K562 (cell line): ENCODE measurements at regions not wholly inside any gene's neighbourhood (a gene's known extent, or its start where the extent isn't known, plus 50 kb on each side); places are given as distances from the start of the nearest gene placed in this dataset.

Source experiments
- ATAC-seq: fragments of 200-7000 bp; cut with Tn5 transposase; 3 replicates; pipeline ENCODE4 v1.9.1; 2020; ENCODE audit warnings: moderate library complexity
- BruUV-seq: library from RNA; stranded (reverse); fragments of 400-500 nt; replicated peaks from 2 replicates; lab custom pipeline; 2021; lab: Mats Ljungman, UMichigan
- CTCF ChIA-PET: fragments of 300-600 bp; formaldehyde crosslinking; extraction: SDS; loops from one replicate; lab custom pipeline; 2021; ENCODE audit warnings: low intra/inter-chr PET ratio; lab: Yijun Ruan, JAX
- POLR2A ChIA-PET: fragments of 300-600, 350-650 bp; sonication (Branson Sonifier 250); formaldehyde crosslinking; extraction: SDS; loops from one replicate; lab custom pipeline; 2021; ENCODE audit warnings: antibody characterized with exemption, inconsistent platforms; lab: Yijun Ruan, JAX
- DNase-seq, 4 experiments: peaks; one replicate each; pipeline versions ENCODE4 v3.0.0 to v3.0.0-alpha.2; 2011 to 2018; ENCODE audit warnings: low spot score in 3 of 4, mixed read lengths in 3 of 4; ENCODE audit errors: extremely low read depth in 1 of 4
- FAIRE-seq: peaks from 2 replicates; lab custom pipeline; 2011; peaks lifted over from hg19 to GRCh38; lab: Jason Lieb, UNC
- H2AFZ ChIP-seq: 2 replicates; pipeline ENCODE4 v1.6.0; 2011; ENCODE audit warnings: low read depth, low read length, control low read depth, inconsistent platforms
- H3K27ac ChIP-seq: fragments of 200-600 bp; 3 replicates; pipeline ENCODE4 v1.8.0; 2011; ENCODE audit warnings: low read depth, mild to moderate bottlenecking, control low read depth, inconsistent platforms, low read length, moderate library complexity, mixed read lengths; ENCODE audit errors: extremely low read depth
- H3K27me3 ChIP-seq, 2 experiments: fragments of 300-600 bp in 1 of 2; 2 replicates in 1 of 2; 3 replicates in 1 of 2; pipeline versions ENCODE4 v1.6.0 to v1.8.0; 2011; ENCODE audit warnings: inconsistent platforms in 2 of 2, low read length in 2 of 2, mild to moderate bottlenecking in 1 of 2, mixed read lengths in 1 of 2, moderate library complexity in 1 of 2; ENCODE audit not compliant: control insufficient read depth in 2 of 2, insufficient read depth in 2 of 2
- H3K36me3 ChIP-seq: fragments of 300-600 bp; 3 replicates; pipeline ENCODE4 v1.8.0; 2011; ENCODE audit warnings: mild to moderate bottlenecking, low read length, inconsistent platforms; ENCODE audit not compliant: control insufficient read depth, insufficient read depth
- H3K4me1 ChIP-seq, 2 experiments: fragments of 200-600 bp in 1 of 2; replicated peaks in 1 of 2; 2 replicates in 1 of 2; 3 replicates in 1 of 2; pipeline versions ENCODE4 v1.5.1 to v1.8.0; 2011; ENCODE audit warnings: inconsistent platforms in 2 of 2, low read length in 2 of 2, mild to moderate bottlenecking in 1 of 2, mixed read lengths in 1 of 2, moderate library complexity in 1 of 2; ENCODE audit not compliant: control insufficient read depth in 2 of 2, insufficient read depth in 2 of 2
- H3K4me2 ChIP-seq: 2 replicates; pipeline ENCODE4 v1.6.1; 2011; ENCODE audit warnings: low read length, control low read depth, inconsistent platforms, mixed read lengths; ENCODE audit not compliant: insufficient read depth
- H3K4me3 ChIP-seq: fragments of 200-600 bp; sonication (generic), shearing (Covaris generic); 2 replicates; pipeline ENCODE4 v1.5.1; 2016; ENCODE audit warnings: control low read depth, inconsistent platforms
- H3K79me2 ChIP-seq: fragments of 200-600 bp; 3 replicates; pipeline ENCODE4 v1.8.0; 2011; ENCODE audit warnings: low read length, inconsistent platforms; ENCODE audit not compliant: control insufficient read depth, insufficient read depth
- H3K9ac ChIP-seq, 2 experiments: 2 replicates each; pipeline versions ENCODE4 v1.6.0 to v1.6.1; 2011; ENCODE audit warnings: low read depth in 2 of 2, low read length in 2 of 2, control low read depth in 1 of 2, inconsistent platforms in 1 of 2, mild to moderate bottlenecking in 1 of 2, mixed read lengths in 1 of 2; ENCODE audit not compliant: insufficient read depth in 1 of 2
- H3K9me1 ChIP-seq: one replicate; pipeline ENCODE4 v1.6.0; 2011; ENCODE audit warnings: inconsistent platforms, mild to moderate bottlenecking, low read length, moderate library complexity; ENCODE audit not compliant: control insufficient read depth, insufficient read depth
- H3K9me3 ChIP-seq: replicated peaks from 2 replicates; pipeline ENCODE4 v1.5.1; 2011; ENCODE audit warnings: low read depth, low read length, inconsistent platforms; ENCODE audit not compliant: control insufficient read depth, insufficient read depth
- H4K20me1 ChIP-seq: replicated peaks from 2 replicates; pipeline ENCODE4 v1.6.1; 2011; ENCODE audit warnings: low read length, inconsistent platforms, mixed read lengths; ENCODE audit not compliant: control insufficient read depth, insufficient read depth
- BHLHE40 ChIP-seq: IDR thresholded peaks from 2 replicates; pipeline ENCODE4 v1.6.1; 2011; ENCODE audit warnings: low read length, improper control_type of control experiment
- CHD1 ChIP-seq: fragments of 200-600 bp; sonication (generic); IDR thresholded peaks from one replicate; pipeline ENCODE4 v1.6.1; 2012; ENCODE audit warnings: mild to moderate bottlenecking, moderate library complexity, low read length, inconsistent platforms
- HDAC3 ChIP-seq: fragments of 450-650 bp; IDR thresholded peaks from 2 replicates; pipeline ENCODE4 v1.6.1; 2018; ENCODE audit warnings: borderline replicate concordance, mild to moderate bottlenecking, moderate library complexity; ENCODE audit not compliant: partially characterized antibody
- HMG20B ChIP-seq: fragments of 250-450 bp; sonication (Bioruptor Pico); IDR thresholded peaks from 2 replicates; pipeline ENCODE4 v1.5.0; 2021; ENCODE audit warnings: mild to moderate bottlenecking
- IRF2 ChIP-seq: sonication (generic); formaldehyde crosslinking; IDR thresholded peaks from 2 replicates; pipeline ENCODE4 v1.8.1; 2022; ENCODE audit warnings: mild to moderate bottlenecking, missing genetic modification reagents
- JUNB ChIP-seq: fragments of 450-650 bp; formaldehyde crosslinking; conservative IDR thresholded peaks from 2 replicates; pipeline ENCODE4 v1.4.0; 2020; ENCODE audit warnings: mild to moderate bottlenecking
- KDM5B ChIP-seq: fragments of 200-600 bp; sonication (generic); IDR thresholded peaks from 2 replicates; pipeline ENCODE4 v1.6.1; 2012; ENCODE audit warnings: low read depth, mild to moderate bottlenecking, moderate library complexity, low read length, control low read depth, inconsistent platforms; ENCODE audit not compliant: insufficient replicate concordance
- MYBL2 ChIP-seq, 2 experiments: fragments of 450-650 bp in 1 of 2; sonication (generic) in 1 of 2; formaldehyde crosslinking in 1 of 2; IDR thresholded peaks; 2 replicates each; pipeline versions ENCODE4 v1.6.1 to v1.8.1; 2017 to 2022; ENCODE audit warnings: borderline replicate concordance in 1 of 2, inconsistent platforms in 1 of 2, low read depth in 1 of 2, mild to moderate bottlenecking in 1 of 2, missing genetic modification reagents in 1 of 2, moderate library complexity in 1 of 2
- POLR2AphosphoS5 ChIP-seq: IDR thresholded peaks from 2 replicates; pipeline ENCODE4 v1.6.1; 2011; ENCODE audit warnings: mild to moderate bottlenecking, low read depth, low read length, moderate library complexity; ENCODE audit not compliant: control insufficient read depth, insufficient read depth
- PURB ChIP-seq: sonication (generic); formaldehyde crosslinking; IDR thresholded peaks from 2 replicates; pipeline ENCODE4 v1.9.0; 2021; ENCODE audit warnings: low read depth, mild to moderate bottlenecking, missing genetic modification reagents
- ZNF146 ChIP-seq: IDR thresholded peaks from one replicate; pipeline ENCODE4 v1.6.1; 2018; ENCODE audit warnings: missing compliant biosample characterization; ENCODE audit not compliant: unreplicated experiment
- ZNF212 ChIP-seq: fragments of 450-650 bp; formaldehyde crosslinking; IDR thresholded peaks from 2 replicates; pipeline ENCODE4 v1.4.0; 2020; ENCODE audit warnings: mild to moderate bottlenecking
- ZNF445 ChIP-seq: fragments of 250-450 bp; sonication (Bioruptor Pico); IDR thresholded peaks from 2 replicates; pipeline ENCODE4 v1.4.0; 2020; ENCODE audit warnings: low read depth, mild to moderate bottlenecking, moderate library complexity
- WGBS: fragments of 100-300 bp; shearing (Covaris generic); methylation state at CpG from one replicate; pipeline ENCODE4 v1.1.6; 2016; ENCODE audit warnings: low coverage, mixed read lengths; ENCODE audit not compliant: insufficient coverage; ENCODE audit errors: missing lambda C conversion rate; 5-methylcytosine and 5-hydroxymethylcytosine counted together
- in situ Hi-C: fragments of 300-500 bp; cut with MboI; formaldehyde crosslinking; loops from 4 replicates; pipeline ENCODE4 v1.15.0; 2018; ENCODE audit warnings: inconsistent platforms, mixed read lengths
- intact Hi-C: fragments of 100-400 bp; cut with micrococcal nuclease; formaldehyde crosslinking; loops from 2 replicates; pipeline ENCODE4 v1.14.2; 2022
- TF ChIP-seq, protein P1 (sequence below): fragments of 250-450 bp; sonication (Bioruptor Pico); IDR thresholded peaks from 2 replicates; pipeline ENCODE4 v1.5.0; 2022; ENCODE audit warnings: mild to moderate bottlenecking
- TF ChIP-seq, protein P2 (sequence below): fragments of 250-450 bp; sonication (Bioruptor Pico); IDR thresholded peaks from 2 replicates; pipeline ENCODE4 v1.9.0; 2021; ENCODE audit warnings: mild to moderate bottlenecking

DNA sequence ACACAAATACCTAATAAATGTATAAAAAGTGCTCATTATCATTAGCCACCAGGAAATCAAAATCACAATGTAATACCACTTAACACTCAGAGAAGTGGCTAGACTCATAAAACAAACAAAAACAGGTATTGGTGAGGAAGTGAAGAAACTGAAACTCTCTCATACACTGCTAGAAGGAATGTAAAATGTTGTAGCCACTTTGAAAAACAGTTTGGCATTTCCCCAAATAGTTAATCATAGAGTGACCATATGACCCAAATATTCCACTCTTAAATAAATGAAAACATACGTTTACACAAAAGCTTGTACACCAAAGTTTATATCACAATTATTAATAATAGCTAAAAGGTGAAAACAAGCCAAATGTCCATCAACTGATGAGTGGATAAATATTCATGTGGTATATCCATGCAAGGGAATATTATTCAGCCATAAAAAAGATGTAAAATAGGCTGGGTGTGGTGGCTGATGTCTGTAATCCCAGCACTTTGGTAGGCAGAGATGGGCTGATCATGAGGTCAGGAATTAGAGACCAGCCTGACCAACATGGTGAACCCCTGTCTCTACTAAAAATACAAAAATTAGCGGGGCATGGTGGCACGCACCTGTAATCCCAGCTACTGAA, 86.2 kb upstream of the COL5A2 start:
- Histone ChIP-seq H2AFZ (no peak overlapping the region), H3K4me1 (no peaks in the 10 kb centered on the region), H3K4me3 (no peak overlapping the region), H3K9me1 (no peaks in the 10 kb centered on the region), H3K79me2 (no peaks in the 10 kb centered on the region), H4K20me1 (no peaks in the 10 kb centered on the region)
- POLR2A ChIA-PET, result no interaction called here
- no peak for ATAC-seq
- peak; percentile 37 for TF ChIP-seq ZNF146
- TF ChIP-seq BHLHE40, result no peak
- TF ChIP-seq, all 486 proteins: peak for 1
- Histone ChIP-seq H3K4me2 (no peak overlapping the region), H3K36me3 (no peaks in the 10 kb centered on the region), H3K9me3 (no peaks in the 10 kb centered on the region), H3K27me3 (no peaks in the 10 kb centered on the region), H3K9ac (no peak overlapping the region), H3K27ac (no peak overlapping the region)
- CTCF ChIA-PET, result no interaction called here
- intact Hi-C loops, result no loop called here
- no peak for DNase-seq
- 4% methylated on average over 3 of the region's 3 CpGs for WGBS
- no peak for FAIRE-seq
- BruUV-seq, result no TSS peak
- in situ Hi-C loops, result no loop called here

DNA sequence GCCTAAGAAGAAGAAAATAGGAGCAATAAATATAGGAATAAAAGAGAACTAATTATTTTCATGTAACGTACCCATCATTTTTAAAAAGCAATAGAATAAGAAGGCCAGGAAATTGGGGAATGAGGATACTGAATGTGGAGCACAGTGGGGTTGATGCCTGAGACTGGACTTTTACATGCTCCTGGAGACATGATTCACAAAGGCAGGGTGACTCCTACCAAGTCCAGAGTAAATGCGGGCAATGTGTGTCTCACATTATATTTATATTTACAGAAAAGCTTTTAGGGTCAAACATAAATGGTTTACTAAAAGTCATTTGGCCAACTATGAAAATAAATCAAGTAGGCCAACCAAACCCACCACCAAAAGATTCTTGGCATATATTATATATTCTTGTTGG, 87.9 kb upstream of the COL5A2 start:
- H4K20me1 ChIP-seq, result no peaks in the 10 kb centered on the region
- FAIRE-seq, result no peak
- BruUV-seq, result no TSS peak
- no peaks in the 10 kb centered on the region for H3K27me3 ChIP-seq
- no peaks in the 10 kb centered on the region for H3K36me3 ChIP-seq
- no peak overlapping the region for H3K4me2 ChIP-seq
- no peak overlapping the region for H3K9ac ChIP-seq
- no peaks in the 10 kb centered on the region for H3K9me3 ChIP-seq
- WGBS, result 3% methylated on average over 2 of the region's 2 CpGs
- ChIA-PET CTCF (no interaction called here), POLR2A (no interaction called here)
- intact Hi-C loops, result no loop called here
- in situ Hi-C loops, result no loop called here
- H2AFZ ChIP-seq, result no peak overlapping the region
- no peaks in the 10 kb centered on the region for H3K9me1 ChIP-seq
- no peaks in the 10 kb centered on the region for H3K4me1 ChIP-seq
- no peaks in the 10 kb centered on the region for H3K79me2 ChIP-seq
- no peak overlapping the region for H3K4me3 ChIP-seq
- H3K27ac ChIP-seq, result no peak overlapping the region
- DNase-seq, result no peak
- no peak for ATAC-seq
- TF ChIP-seq CHD1, result no peak
- no peak for TF ChIP-seq KDM5B
- no peak for TF ChIP-seq MYBL2 (IDR thresholded peaks at IDR 0.05; ENCODE audit: low read depth)
- TF ChIP-seq MYBL2 (CRISPR knock-in tag; IDR thresholded peaks at IDR 0.05; ENCODE audit: borderline replicate concordance), result no peak
- TF ChIP-seq POLR2AphosphoS5, result no peak
- no peak for TF ChIP-seq HMG20B (CRISPR knock-in tag)
- TF ChIP-seq, protein P1, sequence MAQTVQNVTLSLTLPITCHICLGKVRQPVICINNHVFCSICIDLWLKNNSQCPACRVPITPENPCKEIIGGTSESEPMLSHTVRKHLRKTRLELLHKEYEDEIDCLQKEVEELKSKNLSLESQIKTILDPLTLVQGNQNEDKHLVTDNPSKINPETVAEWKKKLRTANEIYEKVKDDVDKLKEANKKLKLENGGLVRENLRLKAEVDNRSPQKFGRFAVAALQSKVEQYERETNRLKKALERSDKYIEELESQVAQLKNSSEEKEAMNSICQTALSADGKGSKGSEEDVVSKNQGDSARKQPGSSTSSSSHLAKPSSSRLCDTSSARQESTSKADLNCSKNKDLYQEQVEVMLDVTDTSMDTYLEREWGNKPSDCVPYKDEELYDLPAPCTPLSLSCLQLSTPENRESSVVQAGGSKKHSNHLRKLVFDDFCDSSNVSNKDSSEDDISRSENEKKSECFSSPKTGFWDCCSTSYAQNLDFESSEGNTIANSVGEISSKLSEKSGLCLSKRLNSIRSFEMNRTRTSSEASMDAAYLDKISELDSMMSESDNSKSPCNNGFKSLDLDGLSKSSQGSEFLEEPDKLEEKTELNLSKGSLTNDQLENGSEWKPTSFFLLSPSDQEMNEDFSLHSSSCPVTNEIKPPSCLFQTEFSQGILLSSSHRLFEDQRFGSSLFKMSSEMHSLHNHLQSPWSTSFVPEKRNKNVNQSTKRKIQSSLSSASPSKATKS (CRISPR knock-in tag), result no peak
- TF ChIP-seq IRF2 (CRISPR knock-in tag), result no peak
- no peak for TF ChIP-seq ZNF212 (CRISPR knock-in tag)
- TF ChIP-seq ZNF445 (CRISPR knock-in tag), result no peak
- TF ChIP-seq, protein P2, sequence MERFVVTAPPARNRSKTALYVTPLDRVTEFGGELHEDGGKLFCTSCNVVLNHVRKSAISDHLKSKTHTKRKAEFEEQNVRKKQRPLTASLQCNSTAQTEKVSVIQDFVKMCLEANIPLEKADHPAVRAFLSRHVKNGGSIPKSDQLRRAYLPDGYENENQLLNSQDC (CRISPR knock-in tag), result no peak
- no peak for TF ChIP-seq HDAC3
- TF ChIP-seq PURB (CRISPR knock-in tag), result no peak
- no peak for TF ChIP-seq JUNB (CRISPR knock-in tag)
